ENCODE measurements at regions not wholly inside any gene's neighbourhood (a gene's known extent, or its start where the extent isn't known, plus 50 kb on each side); places are given as distances from the start of the nearest gene placed in this dataset.

- TF ChIP-seq CTCF (conservative IDR thresholded peaks at IDR 0.05; ENCODE audit: control insufficient read depth, insufficient read depth, low read depth, low read length) = no peak
- no peak overlapping the region for H3K4me3 ChIP-seq (ENCODE audit: control insufficient read depth, low read depth, low read length)
- no peak for DNase-seq (ENCODE audit: low read depth)
These were observed 78.1 kb upstream of the TMEM178A start for GRCh38 chr2:39587641-39588040.

GRCh38 chr2:39593439-39594393, 72.0 kb upstream of the TMEM178A start:
- peak; percentile 81 for DNase-seq (ENCODE audit: low read depth)
- TF ChIP-seq CTCF (conservative IDR thresholded peaks at IDR 0.05; ENCODE audit: control insufficient read depth, insufficient read depth, low read depth, low read length) = peak; percentile 88
- H3K4me3 ChIP-seq (ENCODE audit: control insufficient read depth, low read depth, low read length) = no peak overlapping the region

GRCh38 chr2:39595116-39595515, 70.6 kb upstream of the TMEM178A start:
- TF ChIP-seq CTCF (conservative IDR thresholded peaks at IDR 0.05; ENCODE audit: control insufficient read depth, insufficient read depth, low read depth, low read length) = no peak
- no peak for DNase-seq (ENCODE audit: low read depth)
- H3K4me3 ChIP-seq (ENCODE audit: control insufficient read depth, low read depth, low read length) = no peak overlapping the region

- DNase-seq (ENCODE audit: low read depth) = no peak
- H3K4me3 ChIP-seq (ENCODE audit: control insufficient read depth, low read depth, low read length) = no peak overlapping the region
- no peak for TF ChIP-seq CTCF (conservative IDR thresholded peaks at IDR 0.05; ENCODE audit: control insufficient read depth, insufficient read depth, low read depth, low read length)
These were observed 68.4 kb upstream of the TMEM178A start for GRCh38 chr2:39597314-39597713.

GRCh38 chr2:39602616-39603015, 63.1 kb upstream of the TMEM178A start:
- no peak for TF ChIP-seq CTCF (conservative IDR thresholded peaks at IDR 0.05; ENCODE audit: control insufficient read depth, insufficient read depth, low read depth, low read length)
- DNase-seq (ENCODE audit: low read depth) = no peak

GRCh38 chr2:39603436-39603835, 62.3 kb upstream of the TMEM178A start:
- no peak overlapping the region for H3K4me3 ChIP-seq (ENCODE audit: control insufficient read depth, low read depth, low read length)
- peak; percentile 41 for DNase-seq (ENCODE audit: low read depth)
- no peak for TF ChIP-seq CTCF (conservative IDR thresholded peaks at IDR 0.05; ENCODE audit: control insufficient read depth, insufficient read depth, low read depth, low read length)

More at GRCh38 chr2:39602616-39603015, 63.1 kb upstream of the TMEM178A start:
- H3K4me3 ChIP-seq (ENCODE audit: control insufficient read depth, low read depth, low read length) = no peak overlapping the region
